H1 (cell line): ENCODE measurements at regions not wholly inside any gene's neighbourhood (a gene's known extent, or its start where the extent isn't known, plus 50 kb on each side); places are given as distances from the start of the nearest gene placed in this dataset.

Experiments used
- CTCF ChIA-PET: fragments of 300-600 bp; sonication (Branson Sonifier 250); formaldehyde crosslinking; loops from one replicate; lab custom pipeline; 2021; ENCODE audit not compliant: partially characterized antibody; lab: Charles Lee
- POLR2A ChIA-PET: fragments of 300-600 bp; sonication (Branson Sonifier 250); formaldehyde crosslinking; loops from one replicate; lab custom pipeline; 2021; ENCODE audit warnings: inconsistent platforms; ENCODE audit not compliant: partially characterized antibody; lab: Charles Lee
- DNase-seq, 2 experiments: peaks; one replicate each; pipeline versions ENCODE4 v3.0.0 to v3.0.0-alpha.2; 2010 to 2022; ENCODE audit warnings: low spot score in 2 of 2, low read depth in 1 of 2, mixed read lengths in 1 of 2
- FAIRE-seq: peaks from 2 replicates; lab custom pipeline; 2011; peaks lifted over from hg19 to GRCh38; lab: Jason Lieb, UNC
- H2AFZ ChIP-seq: 2 replicates; pipeline ENCODE4 v1.8.1; 2012; ENCODE audit warnings: low read length, inconsistent platforms
- H2AK5ac ChIP-seq: 2 replicates; pipeline ENCODE4 v1.6.1; 2013; ENCODE audit warnings: low read depth, low read length
- H2BK120ac ChIP-seq: replicated peaks from 2 replicates; pipeline ENCODE3; 2013; ENCODE audit warnings: low read depth, low read length, inconsistent platforms
- H2BK12ac ChIP-seq: 2 replicates; pipeline ENCODE4 v1.6.1; 2013; ENCODE audit warnings: low read depth, low read length
- H2BK15ac ChIP-seq: 2 replicates; pipeline ENCODE4 v1.6.1; 2013; ENCODE audit warnings: low read length
- H2BK20ac ChIP-seq: 2 replicates; pipeline ENCODE4 v1.6.1; 2013; ENCODE audit warnings: low read length
- H2BK5ac ChIP-seq: 2 replicates; pipeline ENCODE4 v1.6.1; 2013; ENCODE audit warnings: low read depth, low read length
- H3K14ac ChIP-seq: 2 replicates; pipeline ENCODE4 v1.6.1; 2013; ENCODE audit warnings: inconsistent platforms; ENCODE audit not compliant: insufficient read length
- H3K18ac ChIP-seq: 2 replicates; pipeline ENCODE4 v1.6.1; 2013; ENCODE audit warnings: low read length; ENCODE audit errors: extremely low read depth
- H3K23ac ChIP-seq: 2 replicates; pipeline ENCODE4 v1.6.1; 2013; ENCODE audit warnings: inconsistent platforms; ENCODE audit not compliant: insufficient read length
- H3K23me2 ChIP-seq: 2 replicates; pipeline ENCODE4 v1.6.1; 2013; ENCODE audit warnings: low read depth, low read length
- H3K27ac ChIP-seq: 2 replicates; pipeline ENCODE4 v1.6.1; 2011; ENCODE audit warnings: low read depth, low read length, inconsistent platforms
- H3K27me3 ChIP-seq, 4 experiments: replicated peaks in 1 of 4; 1 replicate in 1 of 4; 2 replicates in 3 of 4; pipeline versions ENCODE4 v1.6.1 to v1.8.1; 2011 to 2013; ENCODE audit warnings: low read length in 3 of 4, mild to moderate bottlenecking in 3 of 4, inconsistent platforms in 2 of 4, mixed read lengths in 2 of 4, moderate library complexity in 1 of 4; ENCODE audit not compliant: control insufficient read depth in 3 of 4, insufficient read depth in 3 of 4; ENCODE audit errors: extremely low read depth in 1 of 4
- H3K36me3 ChIP-seq, 4 experiments: 2 replicates each; pipeline versions ENCODE4 v1.6.1 to v1.8.1; 2011 to 2013; ENCODE audit warnings: mild to moderate bottlenecking in 4 of 4, low read length in 3 of 4, moderate library complexity in 2 of 4, control low read depth in 1 of 4, inconsistent platforms in 1 of 4; ENCODE audit not compliant: insufficient read depth in 4 of 4, control insufficient read depth in 2 of 4
- H3K4ac ChIP-seq: replicated peaks from 2 replicates; pipeline ENCODE3; 2013; ENCODE audit warnings: low read length, low read depth, mixed read lengths, inconsistent platforms; ENCODE audit not compliant: insufficient read length
- H3K4me1 ChIP-seq, 4 experiments: replicated peaks in 1 of 4; 1 replicate in 1 of 4; 2 replicates in 3 of 4; pipeline versions ENCODE4 v1.6.1 to v1.8.1; 2011 to 2013; ENCODE audit warnings: low read length in 3 of 4, inconsistent platforms in 2 of 4, mixed read lengths in 1 of 4; ENCODE audit not compliant: insufficient read depth in 4 of 4, control insufficient read depth in 3 of 4
- H3K4me2 ChIP-seq, 2 experiments: 2 replicates each; pipeline versions ENCODE4 v1.6.1 to v1.8.1; 2011 to 2013; ENCODE audit warnings: low read depth in 2 of 2, low read length in 2 of 2, control low read depth in 1 of 2, inconsistent platforms in 1 of 2, mild to moderate bottlenecking in 1 of 2; ENCODE audit not compliant: insufficient read depth in 1 of 2
- H3K4me3 ChIP-seq, 4 experiments: fragments of 200-600, 300-600 bp in 1 of 4; sonication (generic), shearing (Covaris generic), sonication (Bioruptor Twin) in 1 of 4; 2 replicates each; pipeline versions ENCODE4 v1.5.1 to v1.8.1; 2011 to 2016; ENCODE audit warnings: low read length in 4 of 4, low read depth in 3 of 4, control low read depth in 2 of 4, inconsistent platforms in 2 of 4, mild to moderate bottlenecking in 2 of 4, mixed read lengths in 1 of 4, moderate library complexity in 1 of 4; ENCODE audit not compliant: insufficient read depth in 2 of 4; ENCODE audit errors: extremely low read depth in 1 of 4
- H3K56ac ChIP-seq: replicated peaks from 2 replicates; pipeline ENCODE3; 2013; ENCODE audit warnings: low read depth, mild to moderate bottlenecking, mixed read lengths, low read length, inconsistent platforms; ENCODE audit not compliant: insufficient read length
- H3K79me1 ChIP-seq: 2 replicates; pipeline ENCODE4 v1.6.1; 2013; ENCODE audit warnings: low read depth, low read length, control low read depth
- H3K79me2 ChIP-seq, 2 experiments: 2 replicates each; pipeline versions ENCODE4 v1.6.1 to v1.8.1; 2012 to 2013; ENCODE audit warnings: low read length in 2 of 2, mild to moderate bottlenecking in 2 of 2, inconsistent platforms in 1 of 2; ENCODE audit not compliant: insufficient read depth in 2 of 2, control insufficient read depth in 1 of 2
- H3K9ac ChIP-seq, 4 experiments: replicated peaks in 1 of 4; 1 replicate in 1 of 4; 2 replicates in 3 of 4; pipeline versions ENCODE4 v1.6.1 to v1.8.1; 2011 to 2013; ENCODE audit warnings: low read depth in 3 of 4, low read length in 3 of 4, control low read depth in 2 of 4, mild to moderate bottlenecking in 2 of 4, moderate library complexity in 2 of 4, inconsistent platforms in 1 of 4; ENCODE audit errors: extremely low read depth in 1 of 4
- H3K9me3 ChIP-seq, 2 experiments: 2 replicates each; pipeline versions ENCODE4 v1.6.1 to v1.8.1; 2012 to 2013; ENCODE audit warnings: mild to moderate bottlenecking in 2 of 2, moderate library complexity in 2 of 2, control low read depth in 1 of 2, inconsistent platforms in 1 of 2, low read depth in 1 of 2, low read length in 1 of 2, mixed read lengths in 1 of 2; ENCODE audit not compliant: insufficient read depth in 2 of 2
- H4K20me1 ChIP-seq, 2 experiments: replicated peaks in 1 of 2; 2 replicates each; pipeline versions ENCODE3 to v1.8.1; 2011 to 2013; ENCODE audit warnings: inconsistent platforms in 2 of 2, low read length in 2 of 2, mild to moderate bottlenecking in 1 of 2; ENCODE audit not compliant: insufficient read depth in 2 of 2, control insufficient read depth in 1 of 2
- H4K5ac ChIP-seq: 2 replicates; pipeline ENCODE4 v1.6.1; 2013; ENCODE audit warnings: low read length, low read depth, mixed read lengths, inconsistent platforms; ENCODE audit not compliant: insufficient read length
- H4K8ac ChIP-seq: 2 replicates; pipeline ENCODE4 v1.8.0; 2013; ENCODE audit warnings: mild to moderate bottlenecking, moderate library complexity, low read length, inconsistent platforms; ENCODE audit not compliant: insufficient read depth; ENCODE audit errors: extremely low read depth
- H4K91ac ChIP-seq: replicated peaks from 2 replicates; pipeline ENCODE3; 2013; ENCODE audit warnings: low read length, mixed read lengths, inconsistent platforms; ENCODE audit not compliant: insufficient read length
- BRCA1 ChIP-seq: IDR thresholded peaks from 2 replicates; pipeline ENCODE4 v1.6.1; 2012; ENCODE audit warnings: low read depth, low read length, improper control_type of control experiment
- CTCF ChIP-seq, 3 experiments: IDR thresholded peaks; 1 replicate in 2 of 3; 2 replicates in 1 of 3; pipeline versions ENCODE4 v1.5.1 to v1.6.1; 2011; ENCODE audit warnings: low read length in 3 of 3, mild to moderate bottlenecking in 3 of 3, inconsistent platforms in 2 of 3, low read depth in 1 of 3, moderate library complexity in 1 of 3; ENCODE audit not compliant: insufficient read depth in 1 of 3; ENCODE audit errors: control extremely low read depth in 1 of 3
- EGR1 ChIP-seq: IDR thresholded peaks from 2 replicates; pipeline ENCODE4 v1.6.1; 2011; ENCODE audit warnings: low read depth, low read length, borderline replicate concordance
- EZH2 ChIP-seq: fragments of 200-600 bp; sonication (generic); IDR thresholded peaks from 2 replicates; pipeline ENCODE4 v1.7.1; 2012; ENCODE audit warnings: low read depth, mild to moderate bottlenecking, moderate library complexity, low read length, inconsistent platforms; ENCODE audit not compliant: severe bottlenecking
- JUN ChIP-seq: IDR thresholded peaks from 2 replicates; pipeline ENCODE4 v1.6.1; 2011; ENCODE audit warnings: low read depth, mild to moderate bottlenecking, improper control_type of control experiment, low read length
- NRF1 ChIP-seq: IDR thresholded peaks from 2 replicates; pipeline ENCODE4 v1.6.1; 2011; ENCODE audit warnings: mild to moderate bottlenecking, low read depth, low read length, improper control_type of control experiment
- RNF2 ChIP-seq: fragments of 200-900, 300-1000 bp; sonication (generic); IDR thresholded peaks from 2 replicates; pipeline ENCODE4 v1.7.1; 2016; ENCODE audit warnings: borderline replicate concordance, low read depth, mild to moderate bottlenecking, antibody characterized with exemption, low read length; ENCODE audit not compliant: poor library complexity, severe bottlenecking; ENCODE audit errors: missing control alignments
- TBP ChIP-seq: IDR thresholded peaks from 2 replicates; pipeline ENCODE4 v1.6.1; 2011; ENCODE audit warnings: low read depth, low read length, improper control_type of control experiment
- WGBS, 2 experiments: shearing (Covaris generic) in 1 of 2; methylation state at CpG; one replicate each; pipeline versions ENCODE4 v1.1.6 to v1.1.7; 2013 to 2015; ENCODE audit warnings: low lambda C conversion rate in 2 of 2, mixed read lengths in 2 of 2, inconsistent platforms in 1 of 2, low coverage in 1 of 2, missing lambda C conversion rate in 1 of 2; ENCODE audit not compliant: insufficient replicate concordance in 2 of 2, insufficient coverage in 1 of 2, insufficient read length in 1 of 2; ENCODE audit errors: extremely low coverage in 1 of 2, missing lambda C conversion rate in 1 of 2; 5-methylcytosine and 5-hydroxymethylcytosine counted together

GRCh38 chr6:105981002-105981887 is 104.9 kb upstream of the PRDM1 start:
- Histone ChIP-seq H4K91ac (no peak overlapping the region), H3K9me3 (no peaks in the 10 kb centered on the region)
- TF ChIP-seq RNF2, result peak; percentile 69
- 0 out of 2 replicates have a peak, but pooled peaks have one; percentile 5 for TF ChIP-seq EGR1
- TF ChIP-seq CTCF (IDR thresholded peaks at IDR 0.05; ENCODE audit: control extremely low read depth in 1 of 3, insufficient read depth in 1 of 3, low read depth in 1 of 3, low read length in 3 of 3), result no peak
- TF ChIP-seq TBP, result no peak
- peak; percentile 90 for TF ChIP-seq EZH2
- TF ChIP-seq JUN, result no peak
- no peak for TF ChIP-seq NRF1
- no peak for TF ChIP-seq BRCA1

More at GRCh38 chr6:105981002-105981887, 104.9 kb upstream of the PRDM1 start:
- H3K4me2 ChIP-seq, result peak overlapping the region; percentile 81 to 82
- peaks cover 8% of the 10 kb centered on the region; the same call in 1 of the 2 replicates for H3K23me2 ChIP-seq
- peaks cover 0 to 9% (median 4%) of the 10 kb centered on the region in 4 experiments; a peak in 6 of 7 replicates for H3K4me1 ChIP-seq
- H2BK12ac ChIP-seq, result no peak overlapping the region
- H3K79me2 ChIP-seq, result no peaks in the 10 kb centered on the region
- FAIRE-seq (no peak), DNase-seq (peak in 1 of 2 experiments; percentile 79)
- no peak overlapping the region for H2BK15ac ChIP-seq
- no peaks in the 10 kb centered on the region for H3K36me3 ChIP-seq
- no peak overlapping the region for H3K18ac ChIP-seq
- H4K8ac ChIP-seq, result no peak overlapping the region
- H3K27ac ChIP-seq, result no peak overlapping the region
- POLR2A ChIA-PET, result interaction anchor here (0.8 to 1.9 kb wide), 3 partner anchors 9 to 13 kb away, joined by 3 to 6 read pairs (median 4); no protein-coding TSS in a partner anchor
- no peak overlapping the region for H2BK5ac ChIP-seq
- no peak overlapping the region for H3K9ac ChIP-seq
- no peaks in the 10 kb centered on the region for H3K79me1 ChIP-seq
- H3K27me3 ChIP-seq, result peaks cover 45 to 61% (median 51%) of the 10 kb centered on the region in 4 experiments
- H2AK5ac ChIP-seq, result no peak overlapping the region
- no peak overlapping the region for H4K5ac ChIP-seq
- CTCF ChIA-PET, result interaction anchor here (0.6 to 2.1 kb wide), 3 partner anchors 10 to 18 kb away, joined by 3 to 8 read pairs (median 5); no protein-coding TSS in a partner anchor
- H3K14ac ChIP-seq, result no peak overlapping the region
- no peak overlapping the region for H3K4ac ChIP-seq
- no peak overlapping the region for H2BK120ac ChIP-seq
- peaks cover 0 to 2% of the 10 kb centered on the region in 2 experiments for H4K20me1 ChIP-seq
- H3K56ac ChIP-seq, result no peak overlapping the region
- H2BK20ac ChIP-seq, result no peak overlapping the region
- H3K23ac ChIP-seq, result no peak overlapping the region
- peak overlapping the region; percentile 28 to 62 (median 51); a peak in 7 of 8 replicates for H3K4me3 ChIP-seq
- peak overlapping the region; percentile 3; the same call in 1 of the 2 replicates for H2AFZ ChIP-seq
- WGBS, 2 experiments, result 5% methylated on average over 62 of the region's 62 CpGs; no CpG with 5 or more reads in 1 of the 2 experiments
